Calu3 (cell line): ENCODE measurements at regions not wholly inside any gene's neighbourhood (a gene's known extent, or its start where the extent isn't known, plus 50 kb on each side); places are given as distances from the start of the nearest gene placed in this dataset.

Source experiments
- BruUV-seq: library from RNA; stranded (reverse); fragments of 400-500 nt; replicated peaks from 2 replicates; lab custom pipeline; 2021; lab: Mats Ljungman, UMichigan
- CTCF ChIA-PET: fragments of 300-600 bp; sonication (Branson Sonifier 250); formaldehyde crosslinking; loops from one replicate; lab custom pipeline; 2022; ENCODE audit warnings: antibody characterized with exemption; lab: Charles Lee
- DNase-seq: peaks from one replicate; pipeline ENCODE4 v3.0.0; 2022
- H3K27ac Mint-ChIP-seq: one replicate; pipeline ENCODE4 v1.8.0; 2022; ENCODE audit warnings: mixed read lengths; ENCODE audit not compliant: unreplicated experiment
- H3K27me3 Mint-ChIP-seq: one replicate; pipeline ENCODE4 v1.8.0; 2022; ENCODE audit warnings: mixed read lengths; ENCODE audit not compliant: unreplicated experiment
- H3K36me3 Mint-ChIP-seq: one replicate; pipeline ENCODE4 v1.8.0; 2022; ENCODE audit warnings: mild to moderate bottlenecking, moderate library complexity, mixed read lengths; ENCODE audit not compliant: insufficient read depth, unreplicated experiment
- H3K4me1 Mint-ChIP-seq: one replicate; pipeline ENCODE4 v1.8.0; 2022; ENCODE audit warnings: mild to moderate bottlenecking, low read depth, mixed read lengths; ENCODE audit not compliant: unreplicated experiment
- H3K4me3 Mint-ChIP-seq: one replicate; pipeline ENCODE4 v1.8.0; 2022; ENCODE audit warnings: mild to moderate bottlenecking, low read depth, moderate library complexity, mixed read lengths; ENCODE audit not compliant: unreplicated experiment
- H3K9me3 Mint-ChIP-seq: one replicate; pipeline ENCODE4 v1.8.0; 2022; ENCODE audit warnings: low read depth, mixed read lengths; ENCODE audit not compliant: unreplicated experiment
- CTCF ChIP-seq: fragments of 200-600 bp; IDR thresholded peaks from one replicate; pipeline ENCODE4 v1.8.0; 2022; ENCODE audit warnings: antibody characterized with exemption; ENCODE audit not compliant: unreplicated experiment
- intact Hi-C: fragments of 100-400 bp; cut with micrococcal nuclease; formaldehyde crosslinking; loops from one replicate; pipeline ENCODE4 v1.10.0; 2022; ENCODE audit not compliant: unreplicated experiment

DNA sequence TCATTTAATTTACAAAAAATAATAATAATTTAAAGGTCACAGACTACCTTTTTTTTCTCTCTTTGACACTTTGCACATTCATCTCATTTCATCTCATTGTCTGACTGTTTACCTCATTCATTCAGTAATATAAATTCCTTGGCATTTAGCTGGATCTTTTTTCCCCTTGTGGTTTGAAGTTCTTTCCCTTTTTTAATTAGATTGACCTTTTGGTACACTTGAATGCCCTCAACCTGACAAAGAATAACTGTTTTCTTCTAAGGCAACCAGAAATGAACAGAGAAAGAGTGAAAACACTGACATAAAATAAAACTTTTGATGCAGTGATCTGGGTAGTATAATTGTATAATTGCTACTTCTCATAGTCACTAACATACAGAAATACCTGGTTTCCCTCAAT lies 774.9 kb upstream of the NOVA1 start:
- no TSS peak for BruUV-seq
- TF ChIP-seq CTCF: no peak
- peaks cover 10% of the 10 kb centered on the region for H3K9me3 Mint-ChIP-seq
- H3K4me1 Mint-ChIP-seq: no peaks in the 10 kb centered on the region
- no peaks in the 10 kb centered on the region for H3K27me3 Mint-ChIP-seq
- no peak overlapping the region for H3K4me3 Mint-ChIP-seq
- DNase-seq: no peak
- no peaks in the 10 kb centered on the region for H3K36me3 Mint-ChIP-seq
- CTCF ChIA-PET: no interaction called here
- intact Hi-C loops: no loop called here
- H3K27ac Mint-ChIP-seq: no peak overlapping the region

DNA sequence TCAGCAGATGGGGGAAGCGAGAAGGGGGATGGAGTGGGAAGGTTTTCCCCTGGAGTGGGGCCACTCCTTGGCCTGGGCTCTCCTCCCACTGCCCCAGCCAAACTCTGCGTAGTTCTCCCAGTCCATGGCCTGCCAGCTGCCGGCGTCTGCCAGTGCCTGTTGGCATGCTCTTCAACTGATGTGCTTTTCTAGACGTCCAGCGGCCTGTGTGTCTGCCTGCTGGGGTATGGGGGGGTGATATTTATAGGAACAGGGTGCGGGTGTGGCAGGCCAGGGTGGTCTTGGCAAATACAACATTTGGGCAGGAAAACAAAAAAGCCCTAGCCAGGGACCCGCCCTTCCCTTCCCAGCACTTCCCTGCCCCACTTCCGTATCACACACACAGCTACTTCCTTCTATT lies 786.3 kb upstream of the NOVA1 start:
- no peak for TF ChIP-seq CTCF
- no peak overlapping the region for H3K4me3 Mint-ChIP-seq
- BruUV-seq: no TSS peak
- no peak for DNase-seq
- H3K4me1 Mint-ChIP-seq: no peaks in the 10 kb centered on the region
- intact Hi-C loops: no loop called here
- CTCF ChIA-PET: no interaction called here
- H3K9me3 Mint-ChIP-seq: peaks cover 5% of the 10 kb centered on the region
- H3K27me3 Mint-ChIP-seq: no peaks in the 10 kb centered on the region
- H3K27ac Mint-ChIP-seq: no peak overlapping the region
- no peaks in the 10 kb centered on the region for H3K36me3 Mint-ChIP-seq

GRCh38 chr14:27386391-27386790 lies 788.6 kb upstream of the NOVA1 start:
- no peak for DNase-seq
- intact Hi-C loops: no loop called here
- CTCF ChIA-PET: no interaction called here
- H3K4me3 Mint-ChIP-seq: no peak overlapping the region
- H3K36me3 Mint-ChIP-seq: no peaks in the 10 kb centered on the region
- no peaks in the 10 kb centered on the region for H3K27me3 Mint-ChIP-seq
- BruUV-seq: no TSS peak
- TF ChIP-seq CTCF: no peak
- H3K4me1 Mint-ChIP-seq: no peaks in the 10 kb centered on the region
- no peak overlapping the region for H3K27ac Mint-ChIP-seq
- peaks cover 2% of the 10 kb centered on the region for H3K9me3 Mint-ChIP-seq

DNA sequence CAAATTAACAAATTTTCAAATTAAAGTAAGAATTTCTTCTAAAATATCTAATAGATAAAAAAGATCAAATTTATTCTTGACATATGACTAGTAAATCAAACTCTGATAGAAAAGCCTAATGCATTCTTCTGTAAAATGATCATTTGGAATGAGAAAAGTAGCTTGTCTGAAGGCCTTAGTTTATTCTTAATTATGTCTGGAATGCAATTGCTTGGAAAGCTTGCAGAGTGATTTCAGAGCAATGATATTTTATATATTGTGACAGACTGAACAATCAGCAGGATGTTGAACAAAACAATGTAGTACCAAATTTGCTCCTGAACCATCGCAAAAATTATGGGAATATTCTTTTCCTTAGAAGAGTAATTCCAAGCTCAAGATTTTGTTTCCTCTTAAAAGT lies 789.6 kb upstream of the NOVA1 start:
- no peaks in the 10 kb centered on the region for H3K27me3 Mint-ChIP-seq
- no peak for DNase-seq
- peaks cover 4% of the 10 kb centered on the region for H3K9me3 Mint-ChIP-seq
- intact Hi-C loops: no loop called here
- CTCF ChIA-PET: interaction anchor here (0.7 kb wide), 1 partner anchor 1143 kb away, joined by 4 read pairs; no protein-coding TSS in a partner anchor
- H3K27ac Mint-ChIP-seq: no peak overlapping the region
- no TSS peak for BruUV-seq
- no peak overlapping the region for H3K4me3 Mint-ChIP-seq
- H3K36me3 Mint-ChIP-seq: no peaks in the 10 kb centered on the region
- TF ChIP-seq CTCF: no peak
- H3K4me1 Mint-ChIP-seq: no peaks in the 10 kb centered on the region
